ENCODE measurements at regions not wholly inside any gene's neighbourhood (a gene's known extent, or its start where the extent isn't known, plus 50 kb on each side); places are given as distances from the start of the nearest gene placed in this dataset.

- in situ Hi-C loops (cut with HindIII; ENCODE audit: low pct_ligation_motif_present, low sequenced_read_pairs): no loop called here
- DNase-seq: no peak
- Histone ChIP-seq H3K4me3 (ENCODE audit: low read depth, low read length) (no peak overlapping the region), H3K27ac (no peak overlapping the region), H3K27me3 (replicated peaks) (no peaks in the 10 kb centered on the region), H3K36me3 (replicated peaks) (no peaks in the 10 kb centered on the region)
- TF ChIP-seq CTCF (IDR thresholded peaks at IDR 0.05; ENCODE audit: low read depth, low read length, missing control alignments): no peak
Observed at GRCh38 chr10:61164458-61165160, 220.6 kb upstream of the RHOBTB1 start.

- DNase-seq: no peak
- no peak overlapping the region for H3K27ac ChIP-seq
- in situ Hi-C loops (cut with HindIII; ENCODE audit: low pct_ligation_motif_present, low sequenced_read_pairs): no loop called here
- H3K4me3 ChIP-seq (ENCODE audit: low read depth, low read length): no peak overlapping the region
- H3K27me3 ChIP-seq (replicated peaks): no peaks in the 10 kb centered on the region
- no peak for TF ChIP-seq CTCF (IDR thresholded peaks at IDR 0.05; ENCODE audit: low read depth, low read length, missing control alignments)
- H3K36me3 ChIP-seq (replicated peaks): no peaks in the 10 kb centered on the region
Observed at GRCh38 chr10:61163403-61163802, 219.4 kb upstream of the RHOBTB1 start.

GRCh38 chr10:61160253-61160652 is 216.3 kb upstream of the RHOBTB1 start:
- no peak overlapping the region for H3K27ac ChIP-seq
- TF ChIP-seq CTCF (IDR thresholded peaks at IDR 0.05; ENCODE audit: low read depth, low read length, missing control alignments): no peak
- no peaks in the 10 kb centered on the region for H3K27me3 ChIP-seq (replicated peaks)
- DNase-seq: no peak
- no peaks in the 10 kb centered on the region for H3K36me3 ChIP-seq (replicated peaks)
- no peak overlapping the region for H3K4me3 ChIP-seq (ENCODE audit: low read depth, low read length)
- in situ Hi-C loops (cut with HindIII; ENCODE audit: low pct_ligation_motif_present, low sequenced_read_pairs): no loop called here

GRCh38 chr10:61159253-61159652 is 215.3 kb upstream of the RHOBTB1 start:
- no peaks in the 10 kb centered on the region for H3K36me3 ChIP-seq (replicated peaks)
- peak; percentile 37 for DNase-seq
- no peak overlapping the region for H3K4me3 ChIP-seq (ENCODE audit: low read depth, low read length)
- no peak overlapping the region for H3K27ac ChIP-seq
- no peaks in the 10 kb centered on the region for H3K27me3 ChIP-seq (replicated peaks)
- no peak for TF ChIP-seq CTCF (IDR thresholded peaks at IDR 0.05; ENCODE audit: low read depth, low read length, missing control alignments)
- in situ Hi-C loops (cut with HindIII; ENCODE audit: low pct_ligation_motif_present, low sequenced_read_pairs): no loop called here

- H3K4me3 ChIP-seq (ENCODE audit: low read depth, low read length): no peak overlapping the region
- H3K36me3 ChIP-seq (replicated peaks): no peaks in the 10 kb centered on the region
- TF ChIP-seq CTCF (IDR thresholded peaks at IDR 0.05; ENCODE audit: low read depth, low read length, missing control alignments): no peak
- no peak overlapping the region for H3K27ac ChIP-seq
- H3K27me3 ChIP-seq (replicated peaks): no peaks in the 10 kb centered on the region
- no peak for DNase-seq
- in situ Hi-C loops (cut with HindIII; ENCODE audit: low pct_ligation_motif_present, low sequenced_read_pairs): no loop called here
Observed at GRCh38 chr10:61157182-61157581, 213.2 kb upstream of the RHOBTB1 start.

- H3K27ac ChIP-seq: no peak overlapping the region
- no peak for TF ChIP-seq CTCF (IDR thresholded peaks at IDR 0.05; ENCODE audit: low read depth, low read length, missing control alignments)
- H3K36me3 ChIP-seq (replicated peaks): no peaks in the 10 kb centered on the region
- in situ Hi-C loops (cut with HindIII; ENCODE audit: low pct_ligation_motif_present, low sequenced_read_pairs): no loop called here
- no peak overlapping the region for H3K4me3 ChIP-seq (ENCODE audit: low read depth, low read length)
- H3K27me3 ChIP-seq (replicated peaks): no peaks in the 10 kb centered on the region
- no peak for DNase-seq
Observed at GRCh38 chr10:61153771-61154170, 209.8 kb upstream of the RHOBTB1 start.
